ENCODE measurements at regions not wholly inside any gene's neighbourhood (a gene's known extent, or its start where the extent isn't known, plus 50 kb on each side); places are given as distances from the start of the nearest gene placed in this dataset.

- DNase-seq: no peak
These were observed 245.5 kb downstream of the RBFOX3 start for GRCh38 chr17:79365351-79365750.

- DNase-seq: no peak
These were observed 246.3 kb downstream of the RBFOX3 start for GRCh38 chr17:79364315-79365094.

GRCh38 chr17:79363552-79364275 is 247.1 kb downstream of the RBFOX3 start:
- DNase-seq: no peak

- DNase-seq: no peak
These were observed 248.0 kb downstream of the RBFOX3 start for GRCh38 chr17:79362772-79363305.

- DNase-seq: no peak
These were observed 248.7 kb downstream of the RBFOX3 start for GRCh38 chr17:79361873-79362771.

- no peak for DNase-seq
These were observed 249.6 kb downstream of the RBFOX3 start for GRCh38 chr17:79361221-79361734.

GRCh38 chr17:79360196-79360595 is 250.7 kb downstream of the RBFOX3 start:
- no peak for DNase-seq

GRCh38 chr17:79356839-79357447 is 253.9 kb downstream of the RBFOX3 start:
- DNase-seq: no peak

GRCh38 chr17:79355165-79355564 is 255.7 kb downstream of the RBFOX3 start:
- DNase-seq: no peak

- DNase-seq: no peak
These were observed 256.6 kb downstream of the RBFOX3 start for GRCh38 chr17:79354173-79354820.

GRCh38 chr17:79353548-79353947 is 257.3 kb downstream of the RBFOX3 start:
- DNase-seq: no peak

- DNase-seq: no peak
These were observed 257.8 kb downstream of the RBFOX3 start for GRCh38 chr17:79353016-79353415.

- DNase-seq: no peak
These were observed 260.3 kb downstream of the RBFOX3 start for GRCh38 chr17:79350533-79350932.

GRCh38 chr17:79349506-79350400 is 261.1 kb downstream of the RBFOX3 start:
- DNase-seq: no peak

GRCh38 chr17:79342376-79342775 is 267.8 kb downstream of the ENGASE start:
- DNase-seq: no peak

GRCh38 chr17:79341816-79342215 is 267.2 kb downstream of the ENGASE start:
- DNase-seq: no peak

GRCh38 chr17:79341222-79341780 is 266.7 kb downstream of the ENGASE start:
- DNase-seq: no peak

GRCh38 chr17:79340333-79341221 is 266.0 kb downstream of the ENGASE start:
- DNase-seq: no peak

- no peak for DNase-seq
These were observed 264.7 kb downstream of the ENGASE start for GRCh38 chr17:79339321-79339720.
